C4-2B (cell line): ENCODE measurements at regions not wholly inside any gene's neighbourhood (a gene's known extent, or its start where the extent isn't known, plus 50 kb on each side); places are given as distances from the start of the nearest gene placed in this dataset.

ENCODE experiments used
- ZFX ChIP-seq: fragments of 450-650 bp; IDR thresholded peaks from 2 replicates; pipeline ENCODE4 v1.6.1; 2017
- TF ChIP-seq, protein P1 (sequence below): fragments of 450-650 bp; conservative IDR thresholded peaks from 2 replicates; pipeline ENCODE4 v1.5.1; 2017; ENCODE audit warnings: mild to moderate bottlenecking

DNA sequence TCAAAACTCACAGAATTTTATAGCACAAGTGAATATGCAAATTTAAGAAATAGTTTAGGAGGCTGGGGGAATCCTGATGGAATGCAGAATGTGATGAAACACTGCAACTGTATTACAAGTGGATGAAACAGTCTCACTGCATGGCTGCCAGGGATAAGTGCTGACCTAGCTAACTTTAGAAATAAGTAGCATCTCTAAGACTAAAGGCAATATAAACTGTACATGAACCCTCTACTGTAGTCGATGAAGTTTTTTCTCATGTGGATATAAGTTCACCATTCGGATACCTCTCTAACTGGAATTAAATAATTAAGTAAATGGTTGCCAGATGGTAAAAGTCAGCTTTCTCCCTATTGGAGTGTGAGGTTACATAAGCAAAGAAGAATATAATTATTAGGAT lies 777.8 kb upstream of the RAB6C start:
- TF ChIP-seq, protein P1, sequence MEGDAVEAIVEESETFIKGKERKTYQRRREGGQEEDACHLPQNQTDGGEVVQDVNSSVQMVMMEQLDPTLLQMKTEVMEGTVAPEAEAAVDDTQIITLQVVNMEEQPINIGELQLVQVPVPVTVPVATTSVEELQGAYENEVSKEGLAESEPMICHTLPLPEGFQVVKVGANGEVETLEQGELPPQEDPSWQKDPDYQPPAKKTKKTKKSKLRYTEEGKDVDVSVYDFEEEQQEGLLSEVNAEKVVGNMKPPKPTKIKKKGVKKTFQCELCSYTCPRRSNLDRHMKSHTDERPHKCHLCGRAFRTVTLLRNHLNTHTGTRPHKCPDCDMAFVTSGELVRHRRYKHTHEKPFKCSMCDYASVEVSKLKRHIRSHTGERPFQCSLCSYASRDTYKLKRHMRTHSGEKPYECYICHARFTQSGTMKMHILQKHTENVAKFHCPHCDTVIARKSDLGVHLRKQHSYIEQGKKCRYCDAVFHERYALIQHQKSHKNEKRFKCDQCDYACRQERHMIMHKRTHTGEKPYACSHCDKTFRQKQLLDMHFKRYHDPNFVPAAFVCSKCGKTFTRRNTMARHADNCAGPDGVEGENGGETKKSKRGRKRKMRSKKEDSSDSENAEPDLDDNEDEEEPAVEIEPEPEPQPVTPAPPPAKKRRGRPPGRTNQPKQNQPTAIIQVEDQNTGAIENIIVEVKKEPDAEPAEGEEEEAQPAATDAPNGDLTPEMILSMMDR: no peak
- no peak for TF ChIP-seq ZFX
